LHCN-M2 (cell line): ENCODE measurements at regions not wholly inside any gene's neighbourhood (a gene's known extent, or its start where the extent isn't known, plus 50 kb on each side); places are given as distances from the start of the nearest gene placed in this dataset.

ENCODE experiments used
- DNase-seq: peaks from one replicate; pipeline ENCODE4 v3.0.0-alpha.2; 2012; ENCODE audit warnings: low read depth

- no peak for DNase-seq
Measured at GRCh38 chr10:8874268-8874667, 819.8 kb downstream of the GATA3 start.

DNA sequence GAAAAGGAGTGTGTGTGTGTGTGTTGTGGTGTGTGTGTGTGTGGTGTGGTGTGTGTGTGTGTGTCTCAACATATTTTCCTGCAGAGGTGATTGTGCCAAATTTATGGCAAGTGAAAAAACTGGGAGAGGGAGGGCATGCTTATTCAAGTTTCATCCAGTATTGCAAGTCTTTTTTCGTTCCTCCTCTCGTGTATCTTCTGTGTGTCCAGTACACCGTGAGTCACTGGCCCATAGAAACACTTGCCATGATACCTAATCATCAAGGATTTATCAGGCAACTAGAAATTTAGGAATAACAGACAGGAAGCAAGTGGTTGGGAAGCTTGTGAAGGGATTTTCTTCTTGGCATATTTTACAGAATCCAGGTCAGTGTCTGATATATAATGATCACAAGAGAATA lies 820.5 kb downstream of the GATA3 start:
- no peak for DNase-seq

DNA sequence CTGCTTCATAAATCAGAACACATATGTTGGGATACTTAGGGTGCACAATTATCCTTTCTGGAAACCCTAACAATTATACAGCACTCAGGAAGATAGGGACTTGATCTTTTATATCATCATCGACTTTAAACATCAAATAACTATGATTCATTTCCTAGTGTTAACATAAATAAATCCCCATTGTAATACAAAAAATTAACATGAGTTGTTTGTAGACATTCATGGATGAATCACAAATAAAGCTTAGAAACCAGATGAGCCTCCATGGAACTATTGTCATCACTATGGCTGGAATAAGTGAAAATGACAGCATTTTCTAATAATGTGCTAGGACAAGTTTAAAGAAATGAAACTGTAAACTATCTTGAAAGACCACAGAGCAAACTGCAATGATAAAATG lies 821.7 kb downstream of the GATA3 start:
- DNase-seq: no peak

DNA sequence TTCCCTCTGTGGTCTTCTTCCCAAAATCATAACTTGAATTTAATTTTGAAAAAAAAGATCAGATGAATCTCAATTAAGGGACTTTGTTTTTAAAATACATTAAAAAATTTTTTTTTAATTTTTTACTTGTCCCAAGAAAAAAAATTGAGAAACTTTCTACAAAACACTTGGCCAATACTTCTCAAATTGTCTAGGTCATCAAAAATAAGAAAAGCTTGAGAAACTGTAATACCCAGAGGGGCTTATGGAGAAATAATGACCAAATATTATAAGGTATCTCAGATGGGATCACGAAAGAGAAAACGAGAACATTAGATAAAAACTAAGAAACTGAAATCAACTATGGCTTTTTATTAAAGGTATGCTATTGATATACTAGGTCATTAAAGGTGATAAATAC lies 835.0 kb downstream of the GATA3 start:
- DNase-seq: no peak

- DNase-seq: no peak
Measured at GRCh38 chr10:8893102-8893501, 838.6 kb downstream of the GATA3 start.

- DNase-seq: no peak
Measured at GRCh38 chr10:8894148-8894547, 839.7 kb downstream of the GATA3 start.

DNA sequence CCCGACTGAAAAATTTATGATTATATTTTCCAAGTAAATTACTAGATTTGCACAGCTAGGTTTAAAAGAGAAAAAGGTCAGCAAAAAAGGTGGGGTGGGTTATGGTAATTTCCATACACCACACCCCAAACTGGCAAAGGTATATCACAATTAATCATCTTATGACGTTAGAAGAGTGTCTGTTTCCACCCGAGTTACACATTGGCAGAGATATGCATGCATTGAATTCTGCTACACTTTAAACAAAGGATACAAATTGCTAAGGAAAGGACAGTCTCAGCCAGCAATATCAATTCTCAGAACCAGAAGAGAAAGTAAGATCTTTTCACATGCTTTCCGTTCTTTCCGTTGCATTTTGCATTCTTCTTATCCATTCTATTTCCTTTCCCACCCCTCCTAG lies 843.3 kb downstream of the GATA3 start:
- no peak for DNase-seq

DNA sequence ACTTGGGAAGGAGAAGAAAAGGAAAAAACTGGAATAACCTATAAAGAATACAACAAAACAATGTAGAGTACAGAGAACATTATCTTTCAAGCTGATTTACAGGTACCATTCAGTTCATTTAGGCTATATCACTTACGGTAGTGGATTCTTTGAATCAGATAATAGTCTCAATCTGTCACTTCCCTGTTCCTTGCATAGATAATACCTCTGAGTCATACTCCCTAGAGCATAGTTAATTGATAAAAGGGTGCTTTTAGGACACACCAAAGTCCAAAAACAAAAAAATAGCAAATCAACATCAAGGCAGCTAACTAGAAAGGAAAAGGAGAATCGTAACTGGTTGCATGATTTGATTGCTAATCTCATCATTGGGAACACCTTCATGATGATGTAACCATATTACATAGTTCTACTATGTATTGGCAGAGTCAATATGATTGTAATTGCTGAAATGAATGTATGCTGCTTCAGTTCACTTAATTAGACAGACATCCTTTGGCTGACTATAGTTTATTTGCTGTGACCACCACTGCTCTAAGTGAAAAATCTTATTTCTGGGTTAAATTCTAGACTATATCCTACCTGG lies 844.4 kb downstream of the GATA3 start:
- no peak for DNase-seq

GRCh38 chr10:8902926-8903325 lies 848.4 kb downstream of the GATA3 start:
- no peak for DNase-seq

- no peak for DNase-seq
Measured at GRCh38 chr10:8908013-8908412, 853.5 kb downstream of the GATA3 start.

DNA sequence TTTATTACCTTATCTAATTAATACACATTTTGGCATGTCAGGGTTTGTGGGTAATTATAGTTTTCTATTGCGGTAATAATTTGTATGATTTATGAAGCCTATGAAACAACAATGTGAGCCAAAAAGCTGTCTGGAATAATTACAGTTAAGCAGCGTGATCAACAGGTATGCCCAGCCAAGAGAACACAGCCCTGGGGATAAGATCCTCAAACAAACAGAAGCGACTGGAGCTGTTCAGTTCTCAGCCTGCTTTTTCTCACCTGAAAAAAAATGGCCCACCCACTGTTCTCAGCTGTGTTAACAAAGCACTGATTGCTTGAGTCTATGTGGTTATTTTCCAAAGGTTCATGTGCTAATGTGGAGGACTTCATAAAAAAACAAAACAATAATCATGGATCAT lies 855.8 kb downstream of the GATA3 start:
- no peak for DNase-seq

DNA sequence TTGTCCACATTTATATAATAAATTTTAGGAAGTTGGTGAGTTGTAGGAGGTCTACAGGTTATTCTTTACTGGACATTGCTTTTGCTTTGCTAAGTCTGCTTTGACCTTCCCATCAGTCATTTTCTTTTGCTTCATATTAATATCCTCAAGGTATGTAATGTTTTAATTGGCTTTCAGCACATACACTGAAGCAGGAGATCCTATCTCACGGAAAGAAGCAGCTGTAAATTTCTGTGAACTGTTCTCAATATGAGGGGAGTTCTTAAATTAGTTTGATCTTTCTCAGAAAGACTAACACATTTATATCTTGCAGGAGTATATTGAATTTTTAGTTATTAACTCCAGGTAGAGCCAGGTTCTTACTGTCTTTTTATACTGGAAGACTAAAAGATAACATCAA lies 856.5 kb downstream of the GATA3 start:
- DNase-seq: no peak

- DNase-seq: no peak
Measured at GRCh38 chr10:8912108-8912507, 857.6 kb downstream of the GATA3 start.

GRCh38 chr10:8913720-8914119 lies 859.2 kb downstream of the GATA3 start:
- peak; percentile 0 for DNase-seq

- DNase-seq: peak; percentile 5
Measured at GRCh38 chr10:8919280-8919679, 864.8 kb downstream of the GATA3 start.

GRCh38 chr10:8921568-8921967 lies 867.1 kb downstream of the GATA3 start:
- no peak for DNase-seq

DNA sequence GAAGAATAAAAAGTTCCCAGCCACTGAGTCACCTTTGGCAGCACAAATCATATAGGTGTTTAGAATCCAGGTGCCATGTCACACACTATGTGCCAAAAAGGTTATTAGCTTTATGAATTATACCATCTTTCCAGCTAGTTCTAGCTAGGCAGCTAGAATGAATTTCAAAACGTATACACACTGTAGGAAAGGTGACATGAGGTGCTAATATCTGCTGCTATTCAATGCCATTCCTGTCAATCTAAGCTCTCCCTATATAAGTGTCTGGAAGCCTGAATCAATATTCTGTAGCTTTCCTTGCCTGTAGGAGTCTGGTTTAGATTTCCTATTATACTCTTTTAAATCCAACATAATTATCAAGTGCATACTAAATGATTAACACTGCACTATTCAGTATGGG lies 868.6 kb downstream of the GATA3 start:
- no peak for DNase-seq

DNA sequence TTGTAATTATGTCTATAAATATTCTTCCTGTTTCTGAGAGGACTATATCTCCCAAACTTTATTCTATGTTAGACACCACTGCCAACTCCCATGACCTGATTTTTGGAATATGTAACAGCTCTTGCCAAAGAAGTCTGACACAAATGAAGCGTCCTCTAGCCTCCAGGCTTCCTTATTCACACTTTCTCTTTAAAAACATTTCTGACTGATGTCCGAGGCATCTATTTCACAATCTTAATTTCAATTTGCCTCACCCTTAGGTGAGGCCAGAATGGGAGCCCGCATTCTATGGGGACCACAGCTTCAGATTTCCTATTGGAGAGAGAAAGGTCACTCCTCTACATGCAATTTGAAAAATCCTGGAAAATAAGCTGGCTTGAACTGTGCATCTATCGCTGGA lies 873.2 kb downstream of the GATA3 start:
- DNase-seq: no peak

DNA sequence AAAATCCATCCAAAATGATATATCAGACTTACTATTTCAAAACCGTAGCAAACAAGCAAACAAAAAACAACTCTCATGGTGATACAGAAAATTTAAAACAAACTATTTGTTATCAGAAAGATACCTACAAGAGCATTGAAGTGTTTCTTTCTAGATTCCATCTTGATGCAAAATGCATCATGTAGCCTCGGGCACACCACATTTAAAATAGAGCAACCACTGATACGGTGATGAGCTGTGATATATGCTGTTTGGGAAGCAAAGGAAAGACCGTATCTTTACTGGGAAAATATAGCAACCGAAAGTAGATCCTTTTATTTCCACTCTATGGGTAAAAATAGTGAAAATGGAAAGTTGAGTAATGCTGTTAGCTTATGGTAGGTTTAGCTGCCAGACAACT lies 892.0 kb downstream of the GATA3 start:
- DNase-seq: no peak

DNA sequence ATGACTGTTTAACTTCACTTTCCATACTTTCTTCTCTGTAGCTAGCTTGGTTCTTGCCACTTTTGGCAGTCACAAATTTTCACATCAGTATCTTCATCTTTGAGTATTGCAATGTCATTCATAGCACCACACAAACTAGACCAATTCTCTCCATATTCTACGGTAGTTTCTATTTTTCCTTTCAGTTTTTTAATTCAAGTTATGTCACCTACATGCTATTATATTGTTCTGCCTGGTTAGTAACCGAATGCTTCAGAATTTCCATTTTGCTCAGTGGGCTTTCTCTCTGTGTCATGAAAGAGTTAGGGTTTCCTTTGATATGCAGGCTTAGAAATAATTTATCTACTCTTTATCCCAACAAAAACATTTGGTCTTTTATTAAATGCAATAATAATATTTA lies 896.5 kb downstream of the GATA3 start:
- DNase-seq: no peak

DNA sequence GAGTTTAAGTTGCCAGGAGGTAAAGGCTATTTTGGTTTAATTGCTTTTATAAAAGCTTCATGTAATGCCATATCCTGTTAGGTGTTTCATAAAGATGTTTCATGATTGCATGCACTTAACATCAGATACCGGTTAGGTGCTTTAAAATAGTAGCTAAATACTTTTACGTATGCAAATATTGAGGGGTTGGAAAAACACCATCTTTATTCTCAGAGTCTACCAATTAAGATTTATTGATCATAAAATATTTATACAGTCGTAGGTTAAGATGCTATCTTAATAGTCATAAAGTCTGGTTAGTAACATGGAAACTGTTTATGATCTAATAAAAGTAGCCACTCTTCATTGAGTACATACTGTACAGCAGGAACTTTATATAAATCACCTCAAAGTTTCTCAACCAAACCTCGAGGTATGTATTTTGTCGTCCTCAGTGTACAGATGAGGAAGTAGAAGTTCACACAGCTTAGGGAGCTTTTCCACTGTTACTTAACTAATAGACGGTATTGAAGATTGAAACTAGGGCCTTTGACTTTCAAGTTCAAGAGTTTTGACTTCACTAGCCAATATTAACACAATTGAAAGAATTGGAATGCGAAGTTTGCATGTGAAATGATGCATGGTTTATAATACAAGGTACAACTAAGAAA lies 897.1 kb downstream of the GATA3 start:
- DNase-seq: no peak

DNA sequence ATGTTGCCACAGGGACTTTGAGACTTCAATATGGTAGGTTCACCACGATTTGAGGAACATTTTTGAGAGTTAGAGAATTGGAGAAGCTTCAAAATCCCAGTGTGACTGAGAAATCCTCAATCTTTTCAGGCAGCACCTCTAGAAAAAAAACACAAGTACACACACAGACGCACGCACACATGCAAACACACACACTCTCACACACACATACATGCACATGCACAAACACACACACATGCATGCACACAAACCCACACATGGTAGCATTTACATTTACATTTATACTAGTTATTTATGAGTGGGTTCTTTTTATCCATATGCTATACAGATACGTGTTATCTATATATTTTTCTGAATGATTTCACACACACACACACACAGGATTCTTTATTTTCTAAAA lies 901.9 kb downstream of the GATA3 start:
- no peak for DNase-seq

DNA sequence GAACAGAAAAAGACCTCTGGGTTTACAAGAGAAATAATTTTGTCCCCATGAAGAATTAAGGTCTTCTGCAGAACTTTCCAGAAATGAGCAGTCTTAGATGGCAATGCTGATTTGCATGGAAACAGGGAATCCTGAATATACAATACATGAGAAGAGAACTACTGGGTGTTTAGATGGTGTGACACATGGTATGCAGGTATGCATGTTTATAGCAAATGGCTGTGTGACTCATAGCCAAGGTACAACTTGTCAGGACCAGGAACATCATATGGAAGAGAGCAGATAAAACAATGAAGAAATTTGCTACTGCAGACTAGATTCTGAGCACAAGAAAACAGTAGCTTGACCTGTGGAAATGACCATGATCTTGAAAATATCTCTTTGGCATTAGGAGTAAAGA lies 907.8 kb downstream of the GATA3 start:
- no peak for DNase-seq

GRCh38 chr10:8967061-8967460 lies 912.6 kb downstream of the GATA3 start:
- no peak for DNase-seq
